ENCODE measurements at regions not wholly inside any gene's neighbourhood (a gene's known extent, or its start where the extent isn't known, plus 50 kb on each side); places are given as distances from the start of the nearest gene placed in this dataset.

- H3K4me1 ChIP-seq (ENCODE audit: insufficient read depth, low read length) = no peaks in the 10 kb centered on the region
- H3K27ac Mint-ChIP-seq = no peak overlapping the region
- H3K36me3 Mint-ChIP-seq = no peaks in the 10 kb centered on the region
- H3K4me3 ChIP-seq (ENCODE audit: low read length in 2 of 2) = no peak overlapping the region
- H3K4me1 Mint-ChIP-seq = no peaks in the 10 kb centered on the region
- H3K4me3 Mint-ChIP-seq = no peak overlapping the region
- intact Hi-C loops (cut with micrococcal nuclease) = no loop called here
- no peak overlapping the region for H3K27ac ChIP-seq (ENCODE audit: low read depth, low read length)
- ChIA-PET CTCF (ENCODE audit: partially characterized antibody) (no interaction called here), POLR2A (ENCODE audit: partially characterized antibody) (no interaction called here)
- no peaks in the 10 kb centered on the region for H3K36me3 ChIP-seq (ENCODE audit: insufficient read depth, low read length)
- no peaks in the 10 kb centered on the region for H3K9me3 ChIP-seq (ENCODE audit: control insufficient read depth in 1 of 2, low read length in 2 of 2)
- H3K27me3 ChIP-seq (ENCODE audit: insufficient read depth, low read length) = no peaks in the 10 kb centered on the region
- H3K9me3 Mint-ChIP-seq = peaks cover 0 to 3% (median 0%) of the 10 kb centered on the region in 8 donors
- no peak for DNase-seq
- H3K27me3 Mint-ChIP-seq = peaks cover 14 to 22% of the 10 kb centered on the region in 2 donors
Observed at GRCh38 chr1:47547753-47548573, 110.1 kb downstream of the FOXD2 start.

- no peak for DNase-seq
- Mint-ChIP-seq H3K4me3 (no peak overlapping the region), H3K27ac (no peak overlapping the region), H3K9me3 (peaks cover 0 to 1% (median 0%) of the 10 kb centered on the region in 8 donors), H3K36me3 (no peaks in the 10 kb centered on the region), H3K27me3 (peaks cover 20 to 24% of the 10 kb centered on the region in 2 donors), H3K4me1 (no peaks in the 10 kb centered on the region)
- CTCF ChIA-PET (ENCODE audit: partially characterized antibody) = no interaction called here
- Histone ChIP-seq H3K27ac (ENCODE audit: low read depth, low read length) (no peak overlapping the region), H3K9me3 (ENCODE audit: control insufficient read depth in 1 of 2, low read length in 2 of 2) (no peaks in the 10 kb centered on the region), H3K27me3 (ENCODE audit: insufficient read depth, low read length) (no peaks in the 10 kb centered on the region), H3K36me3 (ENCODE audit: insufficient read depth, low read length) (no peaks in the 10 kb centered on the region), H3K4me1 (ENCODE audit: insufficient read depth, low read length) (no peaks in the 10 kb centered on the region), H3K4me3 (ENCODE audit: low read length in 2 of 2) (no peak overlapping the region)
- POLR2A ChIA-PET (ENCODE audit: partially characterized antibody) = no interaction called here
- intact Hi-C loops (cut with micrococcal nuclease) = no loop called here
Observed at GRCh38 chr1:47548637-47549036, 110.8 kb downstream of the FOXD2 start.

GRCh38 chr1:47549532-47549931 is 111.7 kb downstream of the FOXD2 start:
- Mint-ChIP-seq H3K4me1 (no peaks in the 10 kb centered on the region), H3K9me3 (peaks cover 0 to 1% (median 0%) of the 10 kb centered on the region in 8 donors), H3K4me3 (no peak overlapping the region), H3K36me3 (no peaks in the 10 kb centered on the region), H3K27ac (no peak overlapping the region), H3K27me3 (peaks cover 20 to 24% of the 10 kb centered on the region in 2 donors)
- no peak overlapping the region for H3K4me3 ChIP-seq (ENCODE audit: low read length in 2 of 2)
- no peaks in the 10 kb centered on the region for H3K9me3 ChIP-seq (ENCODE audit: control insufficient read depth in 1 of 2, low read length in 2 of 2)
- intact Hi-C loops (cut with micrococcal nuclease) = no loop called here
- no peaks in the 10 kb centered on the region for H3K4me1 ChIP-seq (ENCODE audit: insufficient read depth, low read length)
- no peaks in the 10 kb centered on the region for H3K36me3 ChIP-seq (ENCODE audit: insufficient read depth, low read length)
- CTCF ChIA-PET (ENCODE audit: partially characterized antibody) = no interaction called here
- POLR2A ChIA-PET (ENCODE audit: partially characterized antibody) = no interaction called here
- H3K27ac ChIP-seq (ENCODE audit: low read depth, low read length) = no peak overlapping the region
- H3K27me3 ChIP-seq (ENCODE audit: insufficient read depth, low read length) = no peaks in the 10 kb centered on the region
- no peak for DNase-seq

GRCh38 chr1:47550929-47551328 is 113.1 kb downstream of the FOXD2 start:
- Mint-ChIP-seq H3K27ac (no peak overlapping the region), H3K4me3 (no peak overlapping the region), H3K9me3 (no peaks in the 10 kb centered on the region), H3K4me1 (no peaks in the 10 kb centered on the region), H3K27me3 (peaks cover 15 to 20% of the 10 kb centered on the region in 2 donors), H3K36me3 (no peaks in the 10 kb centered on the region)
- Histone ChIP-seq H3K27me3 (ENCODE audit: insufficient read depth, low read length) (no peaks in the 10 kb centered on the region), H3K27ac (ENCODE audit: low read depth, low read length) (no peak overlapping the region), H3K36me3 (ENCODE audit: insufficient read depth, low read length) (no peaks in the 10 kb centered on the region), H3K4me3 (ENCODE audit: low read length in 2 of 2) (no peak overlapping the region), H3K4me1 (ENCODE audit: insufficient read depth, low read length) (no peaks in the 10 kb centered on the region), H3K9me3 (ENCODE audit: control insufficient read depth in 1 of 2, low read length in 2 of 2) (no peaks in the 10 kb centered on the region)
- POLR2A ChIA-PET (ENCODE audit: partially characterized antibody) = no interaction called here
- DNase-seq = no peak
- CTCF ChIA-PET (ENCODE audit: partially characterized antibody) = no interaction called here
- intact Hi-C loops (cut with micrococcal nuclease) = no loop called here

- DNase-seq = no peak
- Histone ChIP-seq H3K4me3 (ENCODE audit: low read length in 2 of 2) (no peak overlapping the region), H3K36me3 (ENCODE audit: insufficient read depth, low read length) (no peaks in the 10 kb centered on the region), H3K27me3 (ENCODE audit: insufficient read depth, low read length) (no peaks in the 10 kb centered on the region), H3K27ac (ENCODE audit: low read depth, low read length) (no peak overlapping the region), H3K4me1 (ENCODE audit: insufficient read depth, low read length) (no peaks in the 10 kb centered on the region), H3K9me3 (ENCODE audit: control insufficient read depth in 1 of 2, low read length in 2 of 2) (no peaks in the 10 kb centered on the region)
- Mint-ChIP-seq H3K27me3 (peaks cover 15 to 23% of the 10 kb centered on the region in 2 donors), H3K36me3 (no peaks in the 10 kb centered on the region), H3K4me1 (no peaks in the 10 kb centered on the region), H3K9me3 (no peaks in the 10 kb centered on the region), H3K4me3 (no peak overlapping the region), H3K27ac (no peak overlapping the region)
- intact Hi-C loops (cut with micrococcal nuclease) = no loop called here
- ChIA-PET CTCF (ENCODE audit: partially characterized antibody) (no interaction called here), POLR2A (ENCODE audit: partially characterized antibody) (no interaction called here)
Observed at GRCh38 chr1:47551971-47552528, 114.2 kb downstream of the FOXD2 start.

- no peak overlapping the region for H3K4me3 Mint-ChIP-seq
- H3K36me3 ChIP-seq (ENCODE audit: insufficient read depth, low read length) = no peaks in the 10 kb centered on the region
- H3K9me3 Mint-ChIP-seq = no peaks in the 10 kb centered on the region
Observed at GRCh38 chr1:47554082-47554481, 116.2 kb downstream of the FOXD2 start.

GRCh38 chr1:47554901-47555300 is 117.1 kb downstream of the FOXD2 start:
- CTCF ChIA-PET (ENCODE audit: partially characterized antibody) = no interaction called here
- Histone ChIP-seq H3K36me3 (ENCODE audit: insufficient read depth, low read length) (no peaks in the 10 kb centered on the region), H3K27ac (ENCODE audit: low read depth, low read length) (no peak overlapping the region), H3K27me3 (ENCODE audit: insufficient read depth, low read length) (no peaks in the 10 kb centered on the region), H3K4me3 (ENCODE audit: low read length in 2 of 2) (no peak overlapping the region), H3K4me1 (ENCODE audit: insufficient read depth, low read length) (no peaks in the 10 kb centered on the region), H3K9me3 (ENCODE audit: control insufficient read depth in 1 of 2, low read length in 2 of 2) (no peaks in the 10 kb centered on the region)
- Mint-ChIP-seq H3K4me1 (no peaks in the 10 kb centered on the region), H3K9me3 (no peaks in the 10 kb centered on the region), H3K27ac (no peak overlapping the region), H3K4me3 (no peak overlapping the region), H3K27me3 (peaks cover 10 to 21% of the 10 kb centered on the region in 2 donors), H3K36me3 (no peaks in the 10 kb centered on the region)
- no peak for DNase-seq
- POLR2A ChIA-PET (ENCODE audit: partially characterized antibody) = no interaction called here
- intact Hi-C loops (cut with micrococcal nuclease) = no loop called here

More at GRCh38 chr1:47554082-47554481, 116.2 kb downstream of the FOXD2 start:
- peaks cover 13 to 20% of the 10 kb centered on the region in 2 donors for H3K27me3 Mint-ChIP-seq
- intact Hi-C loops (cut with micrococcal nuclease) = no loop called here
- no peaks in the 10 kb centered on the region for H3K36me3 Mint-ChIP-seq
- no peaks in the 10 kb centered on the region for H3K27me3 ChIP-seq (ENCODE audit: insufficient read depth, low read length)
- H3K9me3 ChIP-seq (ENCODE audit: control insufficient read depth in 1 of 2, low read length in 2 of 2) = no peaks in the 10 kb centered on the region
- H3K27ac ChIP-seq (ENCODE audit: low read depth, low read length) = no peak overlapping the region
- POLR2A ChIA-PET (ENCODE audit: partially characterized antibody) = no interaction called here
- H3K4me1 ChIP-seq (ENCODE audit: insufficient read depth, low read length) = no peaks in the 10 kb centered on the region
- H3K4me1 Mint-ChIP-seq = no peaks in the 10 kb centered on the region
- no peak overlapping the region for H3K4me3 ChIP-seq (ENCODE audit: low read length in 2 of 2)
- no peak overlapping the region for H3K27ac Mint-ChIP-seq
- CTCF ChIA-PET (ENCODE audit: partially characterized antibody) = no interaction called here
- DNase-seq = no peak

All from CD4-positive, alpha-beta memory T cell (primary cell).